ENCODE measurements at regions not wholly inside any gene's neighbourhood (a gene's known extent, or its start where the extent isn't known, plus 50 kb on each side); places are given as distances from the start of the nearest gene placed in this dataset.
"Not testable (repeated sequence)": the region's sequence is repeated elsewhere in the genome, so short reads cannot be mapped to it uniquely, and the experiment has no call there.

GRCh38 chr7:7002418-7003062, 176.5 kb upstream of the CCZ1B start:
- Mint-ChIP-seq H3K4me3 (no peak overlapping the region), H3K36me3 (peaks cover 0 to 8% (median 0%) of the 10 kb centered on the region in 3 donors), H3K4me1 (no peaks in the 10 kb centered on the region), H3K9me3 (peaks cover 8 to 21% (median 13%) of the 10 kb centered on the region in 5 donors), H3K27ac (no peak overlapping the region), H3K27me3 (peaks cover 23 to 40% of the 10 kb centered on the region in 2 donors)
- Histone ChIP-seq H3K9me3 (ENCODE audit: low read length) (no peaks in the 10 kb centered on the region), H3K36me3 (ENCODE audit: insufficient read depth, low read length) (no peaks in the 10 kb centered on the region), H3K4me1 (ENCODE audit: insufficient read depth, low read length) (no peaks in the 10 kb centered on the region), H3K27me3 (ENCODE audit: insufficient read depth, low read length, poor library complexity, severe bottlenecking) (no peaks in the 10 kb centered on the region), H3K27ac (ENCODE audit: low read depth, low read length) (no peak overlapping the region), H3K4me3 (ENCODE audit: low read length) (no peak overlapping the region)
- DNase-seq, result no peak
- POLR2A ChIA-PET, result no interaction called here
- CTCF ChIA-PET, result no interaction called here

- DNase-seq, result no peak
- Histone ChIP-seq H3K27me3 (ENCODE audit: insufficient read depth, low read length, poor library complexity, severe bottlenecking) (no peaks in the 10 kb centered on the region), H3K9me3 (ENCODE audit: low read length) (no peaks in the 10 kb centered on the region), H3K4me1 (ENCODE audit: insufficient read depth, low read length) (no peaks in the 10 kb centered on the region), H3K36me3 (ENCODE audit: insufficient read depth, low read length) (no peaks in the 10 kb centered on the region), H3K4me3 (ENCODE audit: low read length) (no peak overlapping the region), H3K27ac (ENCODE audit: low read depth, low read length) (no peak overlapping the region)
- peaks cover 22 to 46% of the 10 kb centered on the region in 2 donors for H3K27me3 Mint-ChIP-seq
- H3K9me3 Mint-ChIP-seq, result peaks cover 0 to 17% (median 9%) of the 10 kb centered on the region in 5 donors
- H3K36me3 Mint-ChIP-seq, result no peaks in the 10 kb centered on the region
- H3K27ac Mint-ChIP-seq, result no peak overlapping the region
- no peak overlapping the region for H3K4me3 Mint-ChIP-seq
- POLR2A ChIA-PET, result no interaction called here
- no peaks in the 10 kb centered on the region for H3K4me1 Mint-ChIP-seq
- CTCF ChIA-PET, result no interaction called here
Observed at GRCh38 chr7:7005303-7005702, 177.0 kb upstream of the C1GALT1 start.

GRCh38 chr7:7005949-7006348, 176.4 kb upstream of the C1GALT1 start:
- H3K9me3 ChIP-seq (ENCODE audit: low read length); CTCF ChIA-PET; H3K27ac ChIP-seq (ENCODE audit: low read depth, low read length); DNase-seq; H3K4me1 Mint-ChIP-seq; H3K36me3 ChIP-seq (ENCODE audit: insufficient read depth, low read length); POLR2A ChIA-PET; H3K27me3 ChIP-seq (ENCODE audit: insufficient read depth, low read length, poor library complexity, severe bottlenecking); H3K27ac Mint-ChIP-seq; H3K4me3 ChIP-seq (ENCODE audit: low read length); H3K4me3 Mint-ChIP-seq; H3K4me1 ChIP-seq (ENCODE audit: insufficient read depth, low read length); H3K36me3 Mint-ChIP-seq: not testable (repeated sequence)
- Mint-ChIP-seq H3K9me3 (peaks cover 0 to 20% (median 11%) of the 10 kb centered on the region in 5 donors), H3K27me3 (peaks cover 20 to 43% of the 10 kb centered on the region in 2 donors)

- H3K36me3 Mint-ChIP-seq; POLR2A ChIA-PET; H3K27ac Mint-ChIP-seq; H3K27me3 ChIP-seq (ENCODE audit: insufficient read depth, low read length, poor library complexity, severe bottlenecking); H3K4me3 ChIP-seq (ENCODE audit: low read length); H3K4me3 Mint-ChIP-seq; H3K36me3 ChIP-seq (ENCODE audit: insufficient read depth, low read length); CTCF ChIA-PET; H3K4me1 ChIP-seq (ENCODE audit: insufficient read depth, low read length); H3K27ac ChIP-seq (ENCODE audit: low read depth, low read length); H3K4me1 Mint-ChIP-seq; DNase-seq; H3K9me3 ChIP-seq (ENCODE audit: low read length): not testable (repeated sequence)
- Mint-ChIP-seq H3K27me3 (peaks cover 24 to 64% of the 10 kb centered on the region in 2 donors), H3K9me3 (peaks cover 0 to 20% (median 11%) of the 10 kb centered on the region in 5 donors)
Observed at GRCh38 chr7:7011241-7011640, 171.1 kb upstream of the C1GALT1 start.

- H3K36me3 Mint-ChIP-seq; H3K36me3 ChIP-seq (ENCODE audit: insufficient read depth, low read length); H3K4me3 ChIP-seq (ENCODE audit: low read length); H3K9me3 ChIP-seq (ENCODE audit: low read length); H3K4me1 ChIP-seq (ENCODE audit: insufficient read depth, low read length); H3K27me3 ChIP-seq (ENCODE audit: insufficient read depth, low read length, poor library complexity, severe bottlenecking); H3K4me3 Mint-ChIP-seq; H3K4me1 Mint-ChIP-seq; CTCF ChIA-PET; POLR2A ChIA-PET; DNase-seq; H3K27ac ChIP-seq (ENCODE audit: low read depth, low read length); H3K27ac Mint-ChIP-seq: not testable (repeated sequence)
- H3K27me3 Mint-ChIP-seq, result peaks cover 24 to 64% of the 10 kb centered on the region in 2 donors
- peaks cover 0 to 17% (median 9%) of the 10 kb centered on the region in 5 donors for H3K9me3 Mint-ChIP-seq
Observed at GRCh38 chr7:7011751-7012150, 170.6 kb upstream of the C1GALT1 start.

- H3K4me1 Mint-ChIP-seq, result no peaks in the 10 kb centered on the region
- no peak for DNase-seq
- peaks cover 0 to 5% (median 3%) of the 10 kb centered on the region in 5 donors for H3K9me3 Mint-ChIP-seq
- H3K36me3 Mint-ChIP-seq, result peaks cover 0 to 4% (median 0%) of the 10 kb centered on the region in 3 donors
- no peak overlapping the region for H3K4me3 Mint-ChIP-seq
- CTCF ChIA-PET, result no interaction called here
- Histone ChIP-seq H3K4me1 (ENCODE audit: insufficient read depth, low read length) (no peaks in the 10 kb centered on the region), H3K4me3 (ENCODE audit: low read length) (no peak overlapping the region), H3K36me3 (ENCODE audit: insufficient read depth, low read length) (no peaks in the 10 kb centered on the region), H3K27me3 (ENCODE audit: insufficient read depth, low read length, poor library complexity, severe bottlenecking) (peaks cover 4% of the 10 kb centered on the region), H3K9me3 (ENCODE audit: low read length) (no peaks in the 10 kb centered on the region), H3K27ac (ENCODE audit: low read depth, low read length) (no peak overlapping the region)
- H3K27me3 Mint-ChIP-seq, result peaks cover 20 to 53% of the 10 kb centered on the region in 2 donors
- H3K27ac Mint-ChIP-seq, result no peak overlapping the region
- POLR2A ChIA-PET, result no interaction called here
Observed at GRCh38 chr7:7014827-7015595, 167.3 kb upstream of the C1GALT1 start.

- CTCF ChIA-PET, result no interaction called here
- no peaks in the 10 kb centered on the region for H3K36me3 Mint-ChIP-seq
- no peaks in the 10 kb centered on the region for H3K9me3 Mint-ChIP-seq
- Histone ChIP-seq H3K9me3 (ENCODE audit: low read length) (no peaks in the 10 kb centered on the region), H3K4me3 (ENCODE audit: low read length) (no peak overlapping the region), H3K36me3 (ENCODE audit: insufficient read depth, low read length) (no peaks in the 10 kb centered on the region), H3K27me3 (ENCODE audit: insufficient read depth, low read length, poor library complexity, severe bottlenecking) (peaks cover 4% of the 10 kb centered on the region), H3K4me1 (ENCODE audit: insufficient read depth, low read length) (no peaks in the 10 kb centered on the region), H3K27ac (ENCODE audit: low read depth, low read length) (no peak overlapping the region)
- no peak for DNase-seq
- POLR2A ChIA-PET, result no interaction called here
- H3K27ac Mint-ChIP-seq, result no peak overlapping the region
- no peak overlapping the region for H3K4me3 Mint-ChIP-seq
- H3K4me1 Mint-ChIP-seq, result no peaks in the 10 kb centered on the region
- H3K27me3 Mint-ChIP-seq, result peaks cover 16 to 36% of the 10 kb centered on the region in 2 donors
Observed at GRCh38 chr7:7017707-7018280, 164.6 kb upstream of the C1GALT1 start.

- ChIA-PET CTCF (no interaction called here), POLR2A (no interaction called here)
- peaks cover 4% of the 10 kb centered on the region for H3K27me3 ChIP-seq (ENCODE audit: insufficient read depth, low read length, poor library complexity, severe bottlenecking)
- H3K36me3 ChIP-seq (ENCODE audit: insufficient read depth, low read length), result no peaks in the 10 kb centered on the region
- H3K4me1 Mint-ChIP-seq, result no peaks in the 10 kb centered on the region
- no peak for DNase-seq
- no peaks in the 10 kb centered on the region for H3K4me1 ChIP-seq (ENCODE audit: insufficient read depth, low read length)
- H3K27ac Mint-ChIP-seq, result no peak overlapping the region
- H3K27ac ChIP-seq (ENCODE audit: low read depth, low read length), result no peak overlapping the region
- no peaks in the 10 kb centered on the region for H3K9me3 Mint-ChIP-seq
- no peak overlapping the region for H3K4me3 Mint-ChIP-seq
- peaks cover 14 to 31% of the 10 kb centered on the region in 2 donors for H3K27me3 Mint-ChIP-seq
- no peaks in the 10 kb centered on the region for H3K36me3 Mint-ChIP-seq
- H3K9me3 ChIP-seq (ENCODE audit: low read length), result no peaks in the 10 kb centered on the region
- no peak overlapping the region for H3K4me3 ChIP-seq (ENCODE audit: low read length)
Observed at GRCh38 chr7:7018290-7018689, 164.1 kb upstream of the C1GALT1 start.
